ENCODE measurements at regions not wholly inside any gene's neighbourhood (a gene's known extent, or its start where the extent isn't known, plus 50 kb on each side); places are given as distances from the start of the nearest gene placed in this dataset.

DNA sequence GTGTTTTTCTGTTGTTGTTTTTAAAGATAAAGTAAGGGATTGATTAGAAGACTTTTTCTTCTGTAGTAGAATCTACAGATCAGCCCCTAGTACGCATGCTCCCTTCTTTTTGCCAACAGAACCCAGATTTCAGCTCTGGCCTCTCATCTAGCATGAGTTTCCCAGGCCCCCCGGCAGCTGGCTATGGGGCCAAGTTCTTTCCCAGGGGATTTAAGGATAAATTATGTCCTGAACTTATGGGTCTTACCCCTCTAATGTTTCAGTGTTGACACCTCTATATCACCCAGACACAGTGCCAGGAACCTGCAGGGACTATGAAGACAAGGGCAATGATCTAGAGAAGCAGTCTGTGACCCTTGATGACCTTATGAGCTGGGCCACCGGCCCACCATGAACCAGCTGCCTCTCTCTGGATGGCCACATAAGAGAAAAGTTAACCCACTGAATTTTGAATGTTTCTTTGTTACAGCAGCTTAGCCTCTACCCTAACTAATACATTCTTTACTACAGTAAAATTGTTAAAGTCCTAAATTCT, 150.5 kb downstream of the UNC5CL start:
- Histone ChIP-seq H2AK5ac (ENCODE audit: low read depth, low read length) (no peak overlapping the region), H3K27me3 (replicated peaks in 1 of 4; ENCODE audit: control insufficient read depth in 3 of 4, extremely low read depth in 1 of 4, insufficient read depth in 3 of 4, low read length in 3 of 4) (no peaks in the 10 kb centered on the region), H3K56ac (replicated peaks; ENCODE audit: insufficient read length, low read depth, low read length) (no peak overlapping the region), H3K79me1 (ENCODE audit: low read depth, low read length) (no peaks in the 10 kb centered on the region), H4K5ac (ENCODE audit: insufficient read length, low read depth, low read length) (no peak overlapping the region), H2BK5ac (ENCODE audit: low read depth, low read length) (no peak overlapping the region), H2BK12ac (ENCODE audit: low read depth, low read length) (no peak overlapping the region), H3K79me2 (ENCODE audit: control insufficient read depth in 1 of 2, insufficient read depth in 2 of 2, low read length in 2 of 2) (no peaks in the 10 kb centered on the region), H3K23me2 (ENCODE audit: low read depth, low read length) (no peaks in the 10 kb centered on the region), H3K4me1 (replicated peaks in 1 of 4; ENCODE audit: control insufficient read depth in 3 of 4, insufficient read depth in 4 of 4, low read length in 3 of 4) (no peaks in the 10 kb centered on the region), H3K9ac (replicated peaks in 1 of 4; ENCODE audit: extremely low read depth in 1 of 4, low read depth in 3 of 4, low read length in 3 of 4) (no peak overlapping the region), H3K14ac (ENCODE audit: insufficient read length) (no peak overlapping the region), H2AFZ (ENCODE audit: low read length) (no peak overlapping the region), H3K18ac (ENCODE audit: extremely low read depth, low read length) (no peak overlapping the region), H3K4me2 (ENCODE audit: insufficient read depth in 1 of 2, low read depth in 2 of 2, low read length in 2 of 2) (no peak overlapping the region), H3K4me3 (ENCODE audit: extremely low read depth in 1 of 4, insufficient read depth in 2 of 4, low read depth in 3 of 4, low read length in 4 of 4) (no peak overlapping the region), H4K8ac (ENCODE audit: extremely low read depth, insufficient read depth, low read length) (no peak overlapping the region), H2BK20ac (ENCODE audit: low read length) (no peak overlapping the region), H4K91ac (replicated peaks; ENCODE audit: insufficient read length, low read length) (no peak overlapping the region), H4K20me1 (replicated peaks in 1 of 2; ENCODE audit: control insufficient read depth in 1 of 2, insufficient read depth in 2 of 2, low read length in 2 of 2) (no peaks in the 10 kb centered on the region), H2BK120ac (replicated peaks; ENCODE audit: low read depth, low read length) (no peak overlapping the region), H3K23ac (ENCODE audit: insufficient read length) (no peak overlapping the region), H3K36me3 (ENCODE audit: control insufficient read depth in 2 of 4, insufficient read depth in 4 of 4, low read length in 3 of 4) (no peaks in the 10 kb centered on the region), H2BK15ac (ENCODE audit: low read length) (no peak overlapping the region), H3K27ac (ENCODE audit: low read depth, low read length) (no peak overlapping the region), H3K9me3 (ENCODE audit: insufficient read depth in 2 of 2, low read depth in 1 of 2, low read length in 1 of 2) (no peaks in the 10 kb centered on the region), H3K4ac (replicated peaks; ENCODE audit: insufficient read length, low read depth, low read length) (no peak overlapping the region)
- POLR2A ChIA-PET (ENCODE audit: partially characterized antibody) = no interaction called here
- CTCF ChIA-PET (ENCODE audit: partially characterized antibody) = interaction anchor here (0.6 to 12.8 kb wide), 13 partner anchors 9 to 167 kb away, joined by 3 to 199 read pairs (median 9); partner anchors contain the start of gene UNC5CL
- DNase-seq (ENCODE audit: low read depth in 1 of 2, low spot score in 2 of 2) (no peak), FAIRE-seq (no peak)
- WGBS, 2 experiments (ENCODE audit: extremely low coverage in 1 of 2, insufficient coverage in 1 of 2, insufficient read length in 1 of 2, insufficient replicate concordance in 2 of 2, low coverage in 1 of 2, low lambda C conversion rate in 2 of 2, missing lambda C conversion rate in 1 of 2) = 98% methylated on average over 3 of the region's 3 CpGs; no CpG with 5 or more reads in 1 of the 2 experiments
- TF ChIP-seq POLR2AphosphoS5 (IDR thresholded peaks at IDR 0.05; ENCODE audit: low read depth, low read length) (no peak), CHD2 (IDR thresholded peaks at IDR 0.05; ENCODE audit: low read length) (no peak), CHD1 (IDR thresholded peaks at IDR 0.05; ENCODE audit: low read depth, low read length) (no peak), BACH1 (IDR thresholded peaks at IDR 0.05; ENCODE audit: low read length) (no peak), GTF2F1 (IDR thresholded peaks at IDR 0.05; ENCODE audit: borderline replicate concordance, low read depth, low read length) (no peak), BRCA1 (IDR thresholded peaks at IDR 0.05; ENCODE audit: low read depth, low read length) (no peak), RXRA (IDR thresholded peaks at IDR 0.05; ENCODE audit: insufficient read depth, low read depth, low read length) (no peak), CBX5 (IDR thresholded peaks at IDR 0.05; ENCODE audit: low read depth, low read length) (no peak)
- TF ChIP-seq, protein P1, sequence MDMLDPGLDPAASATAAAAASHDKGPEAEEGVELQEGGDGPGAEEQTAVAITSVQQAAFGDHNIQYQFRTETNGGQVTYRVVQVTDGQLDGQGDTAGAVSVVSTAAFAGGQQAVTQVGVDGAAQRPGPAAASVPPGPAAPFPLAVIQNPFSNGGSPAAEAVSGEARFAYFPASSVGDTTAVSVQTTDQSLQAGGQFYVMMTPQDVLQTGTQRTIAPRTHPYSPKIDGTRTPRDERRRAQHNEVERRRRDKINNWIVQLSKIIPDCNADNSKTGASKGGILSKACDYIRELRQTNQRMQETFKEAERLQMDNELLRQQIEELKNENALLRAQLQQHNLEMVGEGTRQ (IDR thresholded peaks at IDR 0.05; ENCODE audit: low read length) = no peak
- TF ChIP-seq, protein P2, sequence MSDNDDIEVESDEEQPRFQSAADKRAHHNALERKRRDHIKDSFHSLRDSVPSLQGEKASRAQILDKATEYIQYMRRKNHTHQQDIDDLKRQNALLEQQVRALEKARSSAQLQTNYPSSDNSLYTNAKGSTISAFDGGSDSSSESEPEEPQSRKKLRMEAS (IDR thresholded peaks at IDR 0.05) = no peak
- TF ChIP-seq, protein P3, sequence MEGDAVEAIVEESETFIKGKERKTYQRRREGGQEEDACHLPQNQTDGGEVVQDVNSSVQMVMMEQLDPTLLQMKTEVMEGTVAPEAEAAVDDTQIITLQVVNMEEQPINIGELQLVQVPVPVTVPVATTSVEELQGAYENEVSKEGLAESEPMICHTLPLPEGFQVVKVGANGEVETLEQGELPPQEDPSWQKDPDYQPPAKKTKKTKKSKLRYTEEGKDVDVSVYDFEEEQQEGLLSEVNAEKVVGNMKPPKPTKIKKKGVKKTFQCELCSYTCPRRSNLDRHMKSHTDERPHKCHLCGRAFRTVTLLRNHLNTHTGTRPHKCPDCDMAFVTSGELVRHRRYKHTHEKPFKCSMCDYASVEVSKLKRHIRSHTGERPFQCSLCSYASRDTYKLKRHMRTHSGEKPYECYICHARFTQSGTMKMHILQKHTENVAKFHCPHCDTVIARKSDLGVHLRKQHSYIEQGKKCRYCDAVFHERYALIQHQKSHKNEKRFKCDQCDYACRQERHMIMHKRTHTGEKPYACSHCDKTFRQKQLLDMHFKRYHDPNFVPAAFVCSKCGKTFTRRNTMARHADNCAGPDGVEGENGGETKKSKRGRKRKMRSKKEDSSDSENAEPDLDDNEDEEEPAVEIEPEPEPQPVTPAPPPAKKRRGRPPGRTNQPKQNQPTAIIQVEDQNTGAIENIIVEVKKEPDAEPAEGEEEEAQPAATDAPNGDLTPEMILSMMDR (IDR thresholded peaks at IDR 0.05; ENCODE audit: control extremely low read depth in 1 of 3, insufficient read depth in 1 of 3, low read depth in 1 of 3, low read length in 3 of 3) = no peak
